Nucleus accumbens (tissue), 56 donors: ENCODE measurements at regions not wholly inside any gene's neighbourhood (a gene's known extent, or its start where the extent isn't known, plus 50 kb on each side); places are given as distances from the start of the nearest gene placed in this dataset.

ENCODE experiments used
- DNase-seq, 56 donors: peaks; one replicate each; lab custom pipeline; 2025; lab: John Stamatoyannopoulos, UW

DNA sequence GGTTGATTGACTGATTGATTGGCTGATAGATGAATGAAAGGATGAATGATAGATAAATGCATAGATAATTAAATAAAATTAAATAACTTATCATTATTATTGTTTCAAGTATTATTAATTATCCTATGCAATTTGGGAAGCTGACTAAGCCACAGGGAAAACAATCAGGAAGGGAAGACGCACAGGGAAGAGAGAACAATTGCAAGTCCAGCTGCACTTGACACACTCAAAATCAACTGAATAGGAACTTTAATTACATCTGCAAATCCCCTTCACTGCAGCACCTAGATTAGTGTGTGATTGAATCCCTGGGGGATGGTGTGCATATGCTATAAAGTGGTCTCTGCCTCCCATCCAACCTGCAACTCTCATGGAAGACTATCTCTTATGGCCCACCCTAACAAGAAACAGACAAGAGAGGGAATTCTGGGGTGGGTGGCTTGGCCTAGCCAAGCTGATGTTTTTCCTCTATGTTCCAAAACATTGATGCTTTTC, 161.1 kb upstream of the FGGY start:
- no peak for DNase-seq

DNA sequence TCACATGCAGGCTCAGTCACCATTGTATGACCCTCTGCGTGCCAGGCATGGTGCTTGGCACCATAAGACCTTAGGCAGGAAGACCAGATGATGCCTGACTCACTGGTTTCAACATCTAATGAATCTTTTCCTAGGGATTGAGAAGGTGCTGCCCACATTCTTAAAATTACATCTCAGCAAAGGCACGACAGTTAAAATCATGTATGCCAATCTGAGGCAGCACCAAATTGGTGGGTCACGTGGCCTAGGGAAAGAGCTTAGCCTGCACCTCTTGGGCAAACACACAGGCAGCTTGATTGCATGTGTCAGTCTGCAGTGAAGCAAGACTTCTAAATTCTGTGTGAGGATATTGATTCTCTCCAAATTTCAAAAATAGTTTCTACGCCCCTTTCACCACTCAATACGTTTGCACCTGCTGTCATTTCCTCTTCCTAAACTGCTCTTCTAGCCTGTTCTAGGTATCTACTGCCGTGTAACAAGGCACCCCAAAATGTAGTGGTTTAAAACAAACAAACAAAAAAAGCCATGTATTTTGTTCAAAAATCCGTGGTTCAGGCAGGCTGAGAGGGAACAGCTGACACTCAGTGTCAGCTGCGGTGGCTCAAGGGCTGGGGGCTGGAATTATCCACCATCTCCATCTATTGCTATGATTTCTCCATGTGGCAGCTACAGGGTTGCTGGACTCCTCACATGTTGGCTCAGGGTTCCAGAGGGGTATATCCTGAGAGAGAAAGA, 160.2 kb upstream of the FGGY start:
- DNase-seq: no peak

- no peak for DNase-seq
These were observed 159.6 kb upstream of the FGGY start for GRCh38 chr1:59137276-59137615.

GRCh38 chr1:59137968-59138367, 158.9 kb upstream of the FGGY start:
- DNase-seq: no peak

DNA sequence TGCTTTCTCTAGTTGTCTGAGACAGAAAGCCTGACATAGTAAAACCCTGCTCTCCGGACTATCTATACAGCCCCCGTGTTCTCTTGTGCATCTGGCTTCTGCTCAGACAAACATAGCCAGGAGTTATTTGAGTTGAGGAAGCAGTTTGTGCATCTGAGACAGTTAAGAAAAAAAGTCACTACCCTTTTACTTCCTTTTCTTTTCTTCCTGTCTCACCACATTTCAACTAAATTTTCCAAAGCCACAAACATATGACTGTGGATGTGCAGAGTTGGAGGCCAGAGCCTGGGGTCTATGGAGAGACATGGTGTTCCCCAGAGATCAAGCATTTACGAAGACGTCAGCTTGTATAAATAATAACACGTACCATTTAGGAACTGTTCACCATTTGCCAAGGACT, 158.5 kb upstream of the FGGY start:
- no peak for DNase-seq

DNA sequence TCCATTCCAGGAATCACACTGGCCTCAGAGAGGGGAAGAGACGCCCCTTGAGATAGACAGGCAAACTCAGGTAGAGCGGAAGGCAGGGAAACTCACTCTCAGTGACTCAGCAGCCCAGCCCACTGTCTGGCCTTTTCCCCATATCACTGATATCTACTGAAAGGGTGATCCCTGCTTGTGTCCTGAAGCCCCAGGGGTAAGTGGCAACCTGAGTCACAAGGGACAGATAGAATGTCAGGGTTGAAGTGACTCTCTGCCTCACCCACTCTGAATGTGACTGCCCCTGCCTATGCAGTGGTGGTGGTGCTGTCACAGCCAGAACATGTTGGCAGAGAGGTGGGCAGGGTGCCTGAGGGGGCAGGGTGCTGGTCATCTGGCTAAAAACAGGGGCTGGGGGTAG, 157.5 kb upstream of the FGGY start:
- no peak for DNase-seq

- no peak for DNase-seq
These were observed 155.5 kb upstream of the FGGY start for GRCh38 chr1:59141267-59141863.

GRCh38 chr1:59142311-59143132, 154.4 kb upstream of the FGGY start:
- DNase-seq: no peak

DNA sequence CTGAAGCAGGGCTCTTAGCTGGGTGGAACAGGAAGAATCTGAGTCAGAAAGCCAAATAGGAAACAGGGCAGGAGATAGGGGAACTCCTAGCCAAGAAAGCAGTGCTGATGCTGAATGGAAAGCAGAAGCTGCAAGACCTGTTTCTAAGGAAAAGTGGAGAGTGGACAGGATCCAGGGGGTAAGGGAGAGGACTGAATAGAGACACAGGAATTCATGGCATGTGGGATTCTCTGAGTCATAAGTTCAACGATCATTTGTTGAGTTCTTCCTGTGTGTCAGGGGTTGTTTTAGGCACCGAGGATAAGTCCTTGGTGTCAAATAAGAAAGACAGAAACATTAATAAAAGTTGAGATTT, 153.8 kb upstream of the FGGY start:
- no peak for DNase-seq

GRCh38 chr1:59143811-59144210, 153.1 kb upstream of the FGGY start:
- no peak for DNase-seq

DNA sequence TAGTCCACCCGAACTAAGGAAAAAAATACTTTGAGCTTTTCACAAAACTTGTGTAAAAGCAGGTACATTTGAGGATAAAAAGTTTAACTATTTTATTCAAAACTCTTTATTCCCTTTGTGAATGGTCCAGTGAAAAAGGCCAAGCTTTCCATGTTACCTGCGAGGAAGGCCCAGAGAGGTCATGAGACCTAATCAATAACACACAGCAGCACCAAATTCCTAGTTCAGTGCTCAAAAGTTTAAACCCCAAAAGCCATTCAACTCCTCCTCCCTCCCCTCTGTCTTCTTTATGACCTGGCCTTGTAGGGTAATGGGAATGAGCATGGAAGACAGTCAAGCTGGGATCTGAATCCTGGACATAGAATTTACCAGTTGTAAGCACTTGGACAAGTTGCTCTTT, 151.9 kb upstream of the FGGY start:
- DNase-seq: no peak

GRCh38 chr1:59146056-59146455, 150.8 kb upstream of the FGGY start:
- DNase-seq: no peak

- DNase-seq: peak in 6 of 56 donors; percentile 9 to 47 (median 21)
These were observed 150.1 kb upstream of the FGGY start for GRCh38 chr1:59146651-59147358.

DNA sequence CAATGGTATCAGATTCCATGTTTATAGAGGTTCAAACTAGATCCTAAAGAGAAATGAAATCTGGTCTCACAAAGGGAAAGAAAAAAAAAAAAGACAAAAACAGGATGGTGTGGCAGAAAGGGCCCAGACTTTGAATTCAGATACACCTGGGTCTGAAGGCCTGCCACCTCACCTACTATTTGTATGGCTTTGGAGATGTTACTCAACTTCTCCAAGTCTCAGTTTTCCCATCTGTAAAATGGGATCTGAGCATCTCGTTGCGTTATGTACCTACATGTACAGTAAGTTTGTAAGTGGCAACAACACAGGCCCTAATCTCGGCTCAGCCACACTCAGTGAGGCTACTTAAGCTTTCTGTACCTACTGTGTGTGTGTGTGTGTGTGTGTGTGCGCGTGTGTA, 147.5 kb upstream of the FGGY start:
- no peak for DNase-seq

DNA sequence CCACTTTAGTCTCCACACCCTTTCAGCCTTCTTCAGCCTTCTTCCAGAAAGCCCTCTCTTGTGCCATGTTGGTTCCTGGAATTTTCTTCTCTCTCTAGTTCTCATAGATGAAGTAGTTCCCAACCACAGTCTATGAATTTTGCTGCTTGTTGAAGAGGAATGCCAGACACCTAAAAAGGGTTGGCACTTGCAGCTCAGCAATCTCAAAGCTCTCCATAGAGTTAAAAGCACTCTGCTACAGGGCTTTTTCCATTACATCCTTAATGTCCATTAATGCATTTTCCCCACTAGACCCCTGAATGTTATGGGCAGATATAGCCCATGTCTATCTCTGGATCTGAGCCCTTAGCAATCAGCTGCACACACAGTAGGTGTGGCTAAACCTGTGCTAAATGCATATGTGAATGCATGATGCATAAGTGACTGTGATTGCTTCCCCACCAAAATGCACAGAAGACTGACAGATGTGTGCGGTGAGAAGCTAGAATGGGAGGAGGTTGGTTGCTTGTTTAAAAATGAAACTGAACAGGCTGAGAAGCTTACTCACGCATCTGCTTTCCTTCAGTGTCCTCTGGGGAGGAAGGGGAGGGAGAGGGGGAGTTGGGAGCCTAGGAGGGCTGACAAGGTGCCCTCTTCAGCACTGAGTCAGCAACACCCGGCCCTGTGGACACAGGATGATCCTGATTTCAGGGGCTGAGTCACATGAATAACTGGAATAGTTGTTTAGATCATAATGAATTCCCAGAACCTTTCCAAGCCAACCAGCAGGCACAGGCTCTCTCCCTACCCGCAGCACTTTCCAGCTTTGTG, 146.1 kb upstream of the FGGY start:
- peak in 6 of 56 donors; percentile 4 to 43 (median 21) for DNase-seq

DNA sequence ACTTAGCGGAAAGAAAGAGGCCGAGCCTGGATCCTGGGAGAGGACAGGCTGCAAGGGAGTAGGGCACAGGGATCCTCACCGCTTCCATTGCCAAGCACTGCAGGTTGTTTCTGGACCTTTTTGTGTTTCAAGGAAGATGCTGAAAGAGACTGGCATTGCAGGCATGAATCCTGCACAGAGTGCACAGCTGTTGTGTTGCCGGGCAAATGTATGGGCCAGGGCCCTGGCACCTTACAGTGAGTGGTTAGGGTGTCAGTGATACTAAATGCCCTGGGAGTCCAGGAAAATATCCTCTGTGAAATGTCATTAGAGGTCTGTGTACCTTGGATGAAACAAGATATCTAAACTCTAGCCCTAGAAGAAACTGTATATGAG, 145.5 kb upstream of the FGGY start:
- DNase-seq: no peak

- DNase-seq: no peak
These were observed 145.0 kb upstream of the FGGY start for GRCh38 chr1:59151860-59152259.

GRCh38 chr1:59152511-59152910, 144.4 kb upstream of the FGGY start:
- no peak for DNase-seq

DNA sequence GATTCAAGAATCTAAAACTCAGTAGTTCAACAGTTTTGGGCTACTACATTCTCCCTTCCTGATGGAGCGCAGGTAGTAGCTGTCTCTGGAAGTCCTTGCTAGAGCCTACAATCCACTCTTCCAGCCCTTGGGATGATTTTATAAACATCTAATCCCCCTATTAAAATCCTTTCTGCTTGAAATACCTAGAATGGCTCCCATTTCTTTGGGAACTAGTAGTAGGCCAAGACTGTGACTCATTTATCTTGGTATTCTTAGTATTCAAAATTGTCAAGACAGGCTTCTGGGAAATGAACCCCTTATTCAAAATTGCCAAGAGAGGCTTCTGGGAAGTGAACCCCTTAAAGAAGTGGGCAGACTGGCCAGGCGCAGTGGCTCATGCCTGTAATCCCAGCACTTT, 142.5 kb upstream of the FGGY start:
- DNase-seq: no peak

DNA sequence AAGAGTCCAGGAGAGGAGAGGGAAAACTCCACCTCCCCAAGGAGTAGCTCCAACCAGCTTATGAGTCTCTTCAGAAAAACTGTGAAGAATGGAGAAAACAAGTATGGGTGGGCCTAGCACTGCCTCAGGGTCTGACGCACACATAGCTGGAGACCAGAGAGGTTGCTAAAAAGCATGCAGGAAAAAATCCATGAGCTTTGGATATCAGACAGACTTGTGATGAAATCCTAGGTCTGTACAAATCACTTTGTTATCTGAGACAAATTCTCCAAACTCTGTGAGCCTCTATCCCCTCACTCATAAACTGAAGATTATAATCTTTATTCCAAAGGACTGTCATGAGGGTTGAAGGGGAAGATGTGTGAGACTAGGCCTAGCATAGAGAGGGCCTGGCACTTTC, 141.5 kb upstream of the FGGY start:
- no peak for DNase-seq
